ENCODE measurements at regions not wholly inside any gene's neighbourhood (a gene's known extent, or its start where the extent isn't known, plus 50 kb on each side); places are given as distances from the start of the nearest gene placed in this dataset.

DNA sequence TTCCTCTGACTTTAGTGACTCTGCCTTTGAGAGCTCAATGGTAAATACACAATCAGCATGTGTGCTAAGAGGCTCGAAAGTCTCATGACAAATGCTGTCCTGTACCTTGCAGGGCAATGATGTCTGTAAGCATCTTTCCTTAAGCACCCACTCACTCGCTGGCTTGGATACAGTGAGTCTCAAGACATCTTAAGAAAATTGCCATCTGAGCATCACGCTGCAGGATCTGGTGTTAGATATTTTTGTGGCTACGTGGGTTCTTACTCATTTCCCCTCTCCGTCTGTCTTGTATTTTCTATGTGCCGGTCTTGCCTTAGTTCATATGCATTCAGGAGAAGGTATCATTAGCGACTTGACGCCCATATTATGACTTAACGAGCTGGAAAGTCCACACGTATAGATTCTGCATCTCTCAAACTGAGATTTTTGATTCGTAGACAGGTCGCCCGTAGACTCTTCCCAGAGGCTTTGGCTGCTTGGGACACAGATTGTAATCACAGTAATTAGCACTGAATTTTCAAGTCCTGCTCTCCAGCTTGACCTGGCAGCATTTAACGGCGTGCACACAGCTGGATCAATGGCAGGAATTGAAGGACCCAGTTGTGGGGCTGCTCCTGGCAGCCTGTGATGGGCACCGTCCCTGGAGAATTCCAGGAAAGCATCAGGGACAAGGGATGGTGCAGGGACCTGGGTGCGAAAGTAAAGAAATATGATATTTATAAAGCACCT, 231.2 kb downstream of the ZIC5 start:
- Histone ChIP-seq H3K79me2 (ENCODE audit: insufficient read depth, low read length) (no peaks in the 10 kb centered on the region), H3K36me3 (replicated peaks in 1 of 2; ENCODE audit: control insufficient read depth in 1 of 2, insufficient read depth in 2 of 2, low read length in 2 of 2) (no peaks in the 10 kb centered on the region), H3K9me3 (replicated peaks in 1 of 2; ENCODE audit: control insufficient read depth in 1 of 2, insufficient read depth in 1 of 2, low read length in 2 of 2) (no peaks in the 10 kb centered on the region), H2AFZ (ENCODE audit: insufficient read depth, low read depth, low read length, poor library complexity, severe bottlenecking) (no peak overlapping the region), H4K20me1 (ENCODE audit: insufficient read depth, low read length) (no peaks in the 10 kb centered on the region), H3K4me1 (ENCODE audit: control insufficient read depth in 1 of 2, insufficient read depth in 2 of 2, low read length in 2 of 2) (no peaks in the 10 kb centered on the region), H3K4me3 (replicated peaks in 1 of 3; ENCODE audit: low read depth in 2 of 3, low read length in 3 of 3) (no peak overlapping the region), H3K27ac (ENCODE audit: low read depth in 1 of 2, low read length in 2 of 2) (no peak overlapping the region), H3K4me2 (replicated peaks; ENCODE audit: extremely low read depth, low read length, poor library complexity, severe bottlenecking) (no peak overlapping the region), H3K27me3 (ENCODE audit: control insufficient read depth in 2 of 2, insufficient read depth in 2 of 2, low read length in 2 of 2) (no peaks in the 10 kb centered on the region), H3K9ac (ENCODE audit: insufficient read depth, low read length, poor library complexity, severe bottlenecking) (no peak overlapping the region)
- H3K36me3 Mint-ChIP-seq = no peaks in the 10 kb centered on the region
- H3K27me3 Mint-ChIP-seq (ENCODE audit: low read depth in 3 of 3) = peaks cover 0 to 3% (median 0%) of the 10 kb centered on the region in 3 donors
- H3K27ac Mint-ChIP-seq = no peak overlapping the region
- intact Hi-C loops (cut with micrococcal nuclease) = no loop called here
- DNase-seq = no peak
- H3K4me1 Mint-ChIP-seq = peaks cover 8% of the 10 kb centered on the region
- no peak overlapping the region for H3K4me3 Mint-ChIP-seq
- TF ChIP-seq, protein P1, sequence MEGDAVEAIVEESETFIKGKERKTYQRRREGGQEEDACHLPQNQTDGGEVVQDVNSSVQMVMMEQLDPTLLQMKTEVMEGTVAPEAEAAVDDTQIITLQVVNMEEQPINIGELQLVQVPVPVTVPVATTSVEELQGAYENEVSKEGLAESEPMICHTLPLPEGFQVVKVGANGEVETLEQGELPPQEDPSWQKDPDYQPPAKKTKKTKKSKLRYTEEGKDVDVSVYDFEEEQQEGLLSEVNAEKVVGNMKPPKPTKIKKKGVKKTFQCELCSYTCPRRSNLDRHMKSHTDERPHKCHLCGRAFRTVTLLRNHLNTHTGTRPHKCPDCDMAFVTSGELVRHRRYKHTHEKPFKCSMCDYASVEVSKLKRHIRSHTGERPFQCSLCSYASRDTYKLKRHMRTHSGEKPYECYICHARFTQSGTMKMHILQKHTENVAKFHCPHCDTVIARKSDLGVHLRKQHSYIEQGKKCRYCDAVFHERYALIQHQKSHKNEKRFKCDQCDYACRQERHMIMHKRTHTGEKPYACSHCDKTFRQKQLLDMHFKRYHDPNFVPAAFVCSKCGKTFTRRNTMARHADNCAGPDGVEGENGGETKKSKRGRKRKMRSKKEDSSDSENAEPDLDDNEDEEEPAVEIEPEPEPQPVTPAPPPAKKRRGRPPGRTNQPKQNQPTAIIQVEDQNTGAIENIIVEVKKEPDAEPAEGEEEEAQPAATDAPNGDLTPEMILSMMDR (IDR thresholded peaks at IDR 0.05) = no peak
- no peaks in the 10 kb centered on the region for H3K9me3 Mint-ChIP-seq
- 68% methylated on average over 12 of the region's 17 CpGs for WGBS (ENCODE audit: insufficient coverage)

DNA sequence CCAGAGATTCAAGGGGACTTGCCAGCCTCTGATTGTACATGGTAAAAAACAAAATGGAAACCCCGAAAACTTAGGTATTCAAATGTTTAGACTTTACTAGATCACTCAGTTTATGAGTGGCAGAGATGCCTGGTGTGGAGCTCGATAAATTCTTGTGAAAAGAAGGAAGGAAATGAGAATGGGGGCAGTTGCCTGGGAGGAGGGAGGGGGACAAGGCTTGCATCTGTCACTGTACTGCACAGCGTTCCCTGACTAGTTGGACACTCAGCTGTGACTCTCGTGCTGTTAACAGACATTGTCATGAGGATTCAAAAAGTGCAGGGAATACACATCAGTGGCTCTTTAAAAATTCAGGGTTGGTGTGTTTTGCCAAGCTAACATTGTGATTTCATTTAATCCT, 232.9 kb downstream of the ZIC5 start:
- Mint-ChIP-seq H3K4me1 (peaks cover 8% of the 10 kb centered on the region), H3K4me3 (no peak overlapping the region), H3K27ac (peak overlapping the region in 1 of 7 donors; percentile 79), H3K27me3 (ENCODE audit: low read depth in 3 of 3) (peaks cover 0 to 3% (median 2%) of the 10 kb centered on the region in 3 donors), H3K9me3 (no peaks in the 10 kb centered on the region), H3K36me3 (no peaks in the 10 kb centered on the region)
- H3K4me2 ChIP-seq (replicated peaks; ENCODE audit: extremely low read depth, low read length, poor library complexity, severe bottlenecking) = no peak overlapping the region
- H3K79me2 ChIP-seq (ENCODE audit: insufficient read depth, low read length) = no peaks in the 10 kb centered on the region
- TF ChIP-seq, protein P1 (IDR thresholded peaks at IDR 0.05) = no peak
- DNase-seq = no peak
- H4K20me1 ChIP-seq (ENCODE audit: insufficient read depth, low read length) = no peaks in the 10 kb centered on the region
- no peak overlapping the region for H3K27ac ChIP-seq (ENCODE audit: low read depth in 1 of 2, low read length in 2 of 2)
- H3K36me3 ChIP-seq (replicated peaks in 1 of 2; ENCODE audit: control insufficient read depth in 1 of 2, insufficient read depth in 2 of 2, low read length in 2 of 2) = no peaks in the 10 kb centered on the region
- H3K4me3 ChIP-seq (replicated peaks in 1 of 3; ENCODE audit: low read depth in 2 of 3, low read length in 3 of 3) = no peak overlapping the region
- no peaks in the 10 kb centered on the region for H3K27me3 ChIP-seq (ENCODE audit: control insufficient read depth in 2 of 2, insufficient read depth in 2 of 2, low read length in 2 of 2)
- H3K9me3 ChIP-seq (replicated peaks in 1 of 2; ENCODE audit: control insufficient read depth in 1 of 2, insufficient read depth in 1 of 2, low read length in 2 of 2) = no peaks in the 10 kb centered on the region
- 0% methylated on average over 2 of the region's 4 CpGs for WGBS (ENCODE audit: insufficient coverage)
- no peak overlapping the region for H3K9ac ChIP-seq (ENCODE audit: insufficient read depth, low read length, poor library complexity, severe bottlenecking)
- intact Hi-C loops (cut with micrococcal nuclease) = no loop called here
- no peaks in the 10 kb centered on the region for H3K4me1 ChIP-seq (ENCODE audit: control insufficient read depth in 1 of 2, insufficient read depth in 2 of 2, low read length in 2 of 2)
- H2AFZ ChIP-seq (ENCODE audit: insufficient read depth, low read depth, low read length, poor library complexity, severe bottlenecking) = no peak overlapping the region
